Coronary artery (tissue), 2 donors: ENCODE measurements at regions not wholly inside any gene's neighbourhood (a gene's known extent, or its start where the extent isn't known, plus 50 kb on each side); places are given as distances from the start of the nearest gene placed in this dataset.

Source experiments
- DNase-seq: peaks from one replicate; pipeline ENCODE4 v3.0.0-alpha.2; 2017; ENCODE audit warnings: low spot score
- H3K27ac ChIP-seq, 2 donors: fragments of 200-600 bp; sonication (generic); one replicate each; pipeline ENCODE4 v1.5.1; 2016 to 2019
- H3K4me3 ChIP-seq: fragments of 200-600 bp; sonication (generic); 2 replicates; pipeline ENCODE4 v1.5.1; 2016; ENCODE audit warnings: mild to moderate bottlenecking, moderate library complexity
- TF ChIP-seq, protein P1 (sequence below): fragments of 200-600 bp; sonication (generic); IDR thresholded peaks from one replicate; pipeline ENCODE4 v1.5.1; 2019; ENCODE audit warnings: antibody characterized with exemption

GRCh38 chr14:97005934-97006333, 208.8 kb downstream of the VRK1 start:
- DNase-seq: no peak
- Histone ChIP-seq H3K4me3 (no peak overlapping the region), H3K27ac (no peak overlapping the region)
- TF ChIP-seq, protein P1, sequence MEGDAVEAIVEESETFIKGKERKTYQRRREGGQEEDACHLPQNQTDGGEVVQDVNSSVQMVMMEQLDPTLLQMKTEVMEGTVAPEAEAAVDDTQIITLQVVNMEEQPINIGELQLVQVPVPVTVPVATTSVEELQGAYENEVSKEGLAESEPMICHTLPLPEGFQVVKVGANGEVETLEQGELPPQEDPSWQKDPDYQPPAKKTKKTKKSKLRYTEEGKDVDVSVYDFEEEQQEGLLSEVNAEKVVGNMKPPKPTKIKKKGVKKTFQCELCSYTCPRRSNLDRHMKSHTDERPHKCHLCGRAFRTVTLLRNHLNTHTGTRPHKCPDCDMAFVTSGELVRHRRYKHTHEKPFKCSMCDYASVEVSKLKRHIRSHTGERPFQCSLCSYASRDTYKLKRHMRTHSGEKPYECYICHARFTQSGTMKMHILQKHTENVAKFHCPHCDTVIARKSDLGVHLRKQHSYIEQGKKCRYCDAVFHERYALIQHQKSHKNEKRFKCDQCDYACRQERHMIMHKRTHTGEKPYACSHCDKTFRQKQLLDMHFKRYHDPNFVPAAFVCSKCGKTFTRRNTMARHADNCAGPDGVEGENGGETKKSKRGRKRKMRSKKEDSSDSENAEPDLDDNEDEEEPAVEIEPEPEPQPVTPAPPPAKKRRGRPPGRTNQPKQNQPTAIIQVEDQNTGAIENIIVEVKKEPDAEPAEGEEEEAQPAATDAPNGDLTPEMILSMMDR: no peak

DNA sequence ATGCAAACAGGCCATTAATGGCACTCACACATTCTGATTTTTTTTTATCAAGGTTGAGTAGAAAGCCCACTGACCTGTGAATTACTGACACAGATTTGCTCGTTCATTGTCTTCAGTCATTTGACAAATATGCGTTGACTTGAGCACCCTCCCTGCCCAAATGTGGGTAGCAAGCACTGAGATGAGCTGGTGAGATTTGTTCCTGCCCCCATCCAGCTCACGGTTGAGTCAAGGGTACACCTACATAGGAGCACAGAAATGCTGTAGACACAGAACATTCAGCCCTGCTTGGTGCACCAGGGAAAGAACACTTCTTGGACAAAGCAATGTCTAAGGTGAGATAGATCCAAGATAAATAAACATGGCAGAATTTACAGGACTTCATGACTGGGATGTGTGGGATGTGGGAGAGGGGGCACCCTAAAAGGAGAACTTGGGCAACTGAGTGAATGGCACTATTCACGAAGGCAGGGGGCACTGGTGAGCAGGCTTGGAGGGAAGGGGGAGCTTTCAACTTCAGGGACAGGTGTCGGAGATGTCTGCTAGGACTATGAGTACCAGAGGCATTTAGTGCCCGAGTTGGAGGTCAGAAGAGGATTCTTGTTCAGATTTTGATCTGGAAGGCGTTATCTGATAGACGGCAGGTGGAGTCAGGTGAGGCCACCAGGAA, 213.4 kb downstream of the VRK1 start:
- TF ChIP-seq, protein P1: no peak
- no peak for DNase-seq
- Histone ChIP-seq H3K27ac (no peak overlapping the region), H3K4me3 (no peak overlapping the region)

DNA sequence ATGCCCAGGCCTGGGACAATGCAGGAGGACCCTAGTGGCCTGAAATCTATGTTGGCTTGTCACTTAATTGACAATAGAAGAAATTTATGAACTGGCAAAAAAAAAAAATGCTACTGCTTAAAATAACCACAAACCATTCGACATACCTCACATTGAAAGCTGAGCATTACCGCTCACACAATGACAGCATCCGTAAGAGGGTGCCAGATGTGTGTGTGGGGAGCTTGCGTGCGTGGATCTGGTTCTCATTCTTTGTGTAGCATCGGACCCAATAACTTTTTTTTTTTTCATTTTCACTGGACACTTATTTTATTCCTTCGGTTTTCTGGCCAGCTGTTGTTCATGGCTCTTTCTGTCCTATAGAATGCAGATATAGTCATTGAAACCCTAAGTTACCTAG, 216.7 kb downstream of the VRK1 start:
- no peak for DNase-seq
- TF ChIP-seq, protein P1: no peak
- H3K4me3 ChIP-seq: no peak overlapping the region
- H3K27ac ChIP-seq: no peak overlapping the region

- TF ChIP-seq, protein P1: no peak
- Histone ChIP-seq H3K27ac (no peak overlapping the region), H3K4me3 (no peak overlapping the region)
- DNase-seq: no peak
Measured at GRCh38 chr14:97021001-97021400, 223.8 kb downstream of the VRK1 start.

DNA sequence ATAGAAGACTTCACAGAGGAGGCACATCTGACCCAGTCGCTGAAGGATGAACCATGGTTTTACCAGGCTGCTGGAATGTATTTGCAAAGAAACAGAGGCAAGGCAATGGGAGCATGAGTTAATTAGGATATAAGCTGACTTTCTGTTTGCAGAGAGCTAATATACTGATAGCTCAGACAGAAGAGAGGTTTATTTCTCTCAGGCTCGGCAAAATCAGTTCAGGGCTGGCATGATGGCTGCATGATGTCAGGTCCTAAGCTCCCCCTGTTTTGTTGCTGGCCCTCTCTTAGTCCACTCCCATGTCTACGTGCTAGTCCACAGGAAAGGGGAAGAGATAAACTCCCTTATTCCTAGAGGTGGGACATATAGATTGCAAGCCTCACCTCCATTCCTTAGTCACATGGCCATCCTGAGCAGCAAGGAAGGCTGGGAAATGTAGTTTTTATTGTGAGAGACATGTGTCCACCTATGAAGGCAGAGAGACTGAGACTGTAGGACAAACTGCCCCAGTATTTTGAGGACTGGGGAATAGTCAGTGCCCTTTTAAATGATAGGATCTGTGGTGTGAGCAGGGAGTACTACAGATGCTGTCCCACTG, 224.5 kb downstream of the VRK1 start:
- TF ChIP-seq, protein P1: no peak
- Histone ChIP-seq H3K4me3 (no peak overlapping the region), H3K27ac (no peak overlapping the region)
- DNase-seq: no peak

DNA sequence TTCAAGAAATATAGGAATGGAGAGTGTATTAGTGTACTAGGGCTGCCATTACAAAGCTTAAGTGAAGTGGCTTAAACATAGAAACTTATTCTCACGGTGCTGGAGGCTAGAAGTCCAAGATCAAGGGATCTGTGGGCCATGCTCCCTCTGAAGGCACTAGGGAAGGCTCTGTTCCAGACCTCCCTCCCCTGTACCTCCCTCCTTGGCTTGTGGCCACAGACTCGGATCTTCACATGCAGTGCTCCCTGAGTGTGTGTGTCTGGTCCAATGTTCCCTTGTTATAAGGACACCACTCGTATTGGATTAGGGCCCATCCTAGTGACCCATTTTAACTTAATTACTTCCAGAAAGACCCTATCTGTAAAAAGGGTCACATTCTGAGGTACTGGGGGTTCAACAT, 225.6 kb downstream of the VRK1 start:
- no peak for DNase-seq
- H3K4me3 ChIP-seq: no peak overlapping the region
- TF ChIP-seq, protein P1: no peak
- H3K27ac ChIP-seq: no peak overlapping the region

DNA sequence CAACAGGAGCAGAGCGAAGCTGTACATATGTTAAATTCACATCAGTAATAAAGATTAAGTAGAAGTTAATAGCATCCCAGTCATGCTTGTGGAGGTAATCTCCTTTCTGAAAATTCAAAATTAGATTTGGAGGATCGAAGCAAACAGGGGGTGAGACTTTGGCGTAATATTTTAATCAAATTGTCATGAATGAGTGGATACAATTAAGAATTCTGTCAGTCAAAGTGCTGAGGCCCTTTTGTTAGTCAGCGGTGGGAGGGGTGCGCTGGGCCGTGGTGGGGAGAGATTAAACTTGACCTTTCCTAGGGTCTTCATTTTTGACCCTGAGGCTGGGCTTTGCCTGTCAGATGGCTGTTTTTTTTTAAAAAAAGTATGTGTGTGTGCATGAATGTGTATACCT, 226.7 kb downstream of the VRK1 start:
- no peak overlapping the region for H3K27ac ChIP-seq
- TF ChIP-seq, protein P1: no peak
- H3K4me3 ChIP-seq: no peak overlapping the region
- no peak for DNase-seq
